ENCODE measurements at regions not wholly inside any gene's neighbourhood (a gene's known extent, or its start where the extent isn't known, plus 50 kb on each side); places are given as distances from the start of the nearest gene placed in this dataset.

DNA sequence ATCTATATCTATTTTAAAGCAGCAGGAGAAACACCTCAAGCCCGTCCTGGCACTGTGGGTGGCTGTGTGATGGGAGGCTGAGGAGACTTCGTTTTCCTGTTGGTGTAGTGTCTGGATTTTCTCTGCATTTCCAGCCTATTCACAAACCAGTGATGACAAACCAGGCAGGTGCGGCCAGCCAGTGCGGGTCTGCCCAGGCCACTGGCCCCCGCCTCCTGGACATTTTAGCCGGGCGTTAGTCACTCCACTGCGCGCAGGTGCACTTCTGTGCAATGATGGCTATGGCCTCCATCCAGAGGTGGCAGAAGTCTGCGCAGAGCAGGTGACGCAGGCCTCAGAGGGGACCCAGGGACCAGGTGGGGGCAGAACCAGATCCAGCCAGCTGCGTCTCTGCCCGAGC lies 64.9 kb upstream of the PITRM1 start:
- WGBS, 2 donors, result 80 to 92% methylated on average over 1 to 2 of the region's 13 CpGs
- DNase-seq, result no peak
- Histone ChIP-seq H3K4me3 (no peak overlapping the region), H3K36me3 (no peaks in the 10 kb centered on the region), H3K9me3 (no peaks in the 10 kb centered on the region), H3K4me1 (peaks cover 3 to 9% (median 5%) of the 10 kb centered on the region in 3 donors), H3K27ac (no peak overlapping the region), H3K27me3 (no peaks in the 10 kb centered on the region)
- intact Hi-C loops (cut with DNase I), result no loop called here
- TF ChIP-seq POLR2A (IDR thresholded peaks at IDR 0.05), result no peak
- TF ChIP-seq, protein P1, sequence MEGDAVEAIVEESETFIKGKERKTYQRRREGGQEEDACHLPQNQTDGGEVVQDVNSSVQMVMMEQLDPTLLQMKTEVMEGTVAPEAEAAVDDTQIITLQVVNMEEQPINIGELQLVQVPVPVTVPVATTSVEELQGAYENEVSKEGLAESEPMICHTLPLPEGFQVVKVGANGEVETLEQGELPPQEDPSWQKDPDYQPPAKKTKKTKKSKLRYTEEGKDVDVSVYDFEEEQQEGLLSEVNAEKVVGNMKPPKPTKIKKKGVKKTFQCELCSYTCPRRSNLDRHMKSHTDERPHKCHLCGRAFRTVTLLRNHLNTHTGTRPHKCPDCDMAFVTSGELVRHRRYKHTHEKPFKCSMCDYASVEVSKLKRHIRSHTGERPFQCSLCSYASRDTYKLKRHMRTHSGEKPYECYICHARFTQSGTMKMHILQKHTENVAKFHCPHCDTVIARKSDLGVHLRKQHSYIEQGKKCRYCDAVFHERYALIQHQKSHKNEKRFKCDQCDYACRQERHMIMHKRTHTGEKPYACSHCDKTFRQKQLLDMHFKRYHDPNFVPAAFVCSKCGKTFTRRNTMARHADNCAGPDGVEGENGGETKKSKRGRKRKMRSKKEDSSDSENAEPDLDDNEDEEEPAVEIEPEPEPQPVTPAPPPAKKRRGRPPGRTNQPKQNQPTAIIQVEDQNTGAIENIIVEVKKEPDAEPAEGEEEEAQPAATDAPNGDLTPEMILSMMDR (IDR thresholded peaks at IDR 0.05), result no peak

DNA sequence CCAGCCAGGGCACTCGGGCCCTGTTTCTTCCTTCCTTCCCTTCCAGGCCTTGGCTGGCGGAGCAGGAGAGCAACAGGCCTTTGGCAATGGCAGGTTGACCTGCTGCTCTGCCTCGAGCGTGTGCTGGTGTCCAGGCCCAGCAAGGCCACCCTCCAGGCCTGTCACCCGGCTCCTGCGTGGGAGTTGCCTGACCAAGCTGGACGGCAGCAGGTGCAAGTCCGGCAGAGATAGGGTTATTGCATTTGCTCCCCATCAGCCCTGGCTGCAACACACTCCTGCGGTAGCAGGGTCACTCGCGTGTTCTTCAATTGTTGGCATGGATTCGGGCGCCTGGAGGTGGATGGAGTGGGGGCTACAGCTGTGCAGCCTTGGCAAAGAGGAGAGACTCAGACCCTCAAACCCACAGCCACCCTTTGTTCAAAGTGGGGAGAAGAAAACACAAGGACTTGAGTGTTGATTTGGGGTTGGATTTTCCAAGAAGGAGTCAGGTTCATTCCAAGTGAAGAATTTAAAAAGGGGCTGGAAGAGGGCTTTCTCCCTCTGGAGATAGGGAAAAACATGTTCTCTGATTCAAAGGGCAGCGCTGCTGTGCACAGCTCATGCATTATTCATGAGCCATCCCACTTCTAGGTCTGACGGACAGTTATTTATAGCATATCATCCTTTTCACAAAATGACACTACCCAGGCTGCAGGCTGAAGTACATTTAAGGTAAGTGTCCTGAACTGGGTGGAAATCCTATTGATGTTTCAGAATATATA lies 64.2 kb upstream of the PITRM1 start:
- no peaks in the 10 kb centered on the region for H3K27me3 ChIP-seq
- no peaks in the 10 kb centered on the region for H3K36me3 ChIP-seq
- H3K27ac ChIP-seq, result no peak overlapping the region
- H3K4me3 ChIP-seq, result no peak overlapping the region
- WGBS, 2 donors, result 82 to 91% methylated on average over 5 to 13 of the region's 15 CpGs
- intact Hi-C loops (cut with DNase I), result no loop called here
- H3K4me1 ChIP-seq, result peaks cover 3 to 9% (median 5%) of the 10 kb centered on the region in 3 donors
- no peak for TF ChIP-seq POLR2A (IDR thresholded peaks at IDR 0.05)
- TF ChIP-seq, protein P1 (IDR thresholded peaks at IDR 0.05), result no peak
- DNase-seq, result no peak
- no peaks in the 10 kb centered on the region for H3K9me3 ChIP-seq

DNA sequence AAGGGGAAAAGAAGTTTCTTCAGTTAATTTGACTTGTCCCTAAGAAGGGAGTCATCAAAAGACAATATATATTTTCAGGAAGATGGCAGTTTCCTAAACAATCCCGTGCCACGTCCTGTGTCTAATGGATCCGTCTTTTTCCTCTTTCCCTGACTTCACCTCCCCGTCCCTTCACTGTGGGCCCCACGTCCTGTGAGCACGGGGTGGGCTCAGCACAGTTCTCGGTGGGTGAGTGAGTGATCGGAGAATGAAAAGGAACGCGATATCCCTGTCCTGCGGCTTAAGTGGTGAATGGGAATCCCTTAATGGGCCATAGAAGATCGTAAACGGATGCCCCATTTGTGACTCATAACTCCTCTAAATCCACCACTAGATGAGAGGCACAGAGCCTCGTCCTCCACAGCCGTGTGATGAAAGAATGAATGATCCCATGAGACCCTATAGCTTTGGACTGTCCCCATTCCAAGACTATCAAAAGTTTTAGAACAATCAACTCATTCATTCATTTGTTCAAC lies 63.5 kb upstream of the PITRM1 start:
- Histone ChIP-seq H3K36me3 (no peaks in the 10 kb centered on the region), H3K27ac (no peak overlapping the region), H3K27me3 (no peaks in the 10 kb centered on the region), H3K4me1 (peaks cover 3 to 9% (median 5%) of the 10 kb centered on the region in 3 donors), H3K9me3 (no peaks in the 10 kb centered on the region), H3K4me3 (no peak overlapping the region)
- WGBS, 2 donors, result 82 to 85% methylated on average over 11 to 15 of the region's 15 CpGs
- intact Hi-C loops (cut with DNase I), result no loop called here
- no peak for TF ChIP-seq POLR2A (IDR thresholded peaks at IDR 0.05)
- no peak for DNase-seq

DNA sequence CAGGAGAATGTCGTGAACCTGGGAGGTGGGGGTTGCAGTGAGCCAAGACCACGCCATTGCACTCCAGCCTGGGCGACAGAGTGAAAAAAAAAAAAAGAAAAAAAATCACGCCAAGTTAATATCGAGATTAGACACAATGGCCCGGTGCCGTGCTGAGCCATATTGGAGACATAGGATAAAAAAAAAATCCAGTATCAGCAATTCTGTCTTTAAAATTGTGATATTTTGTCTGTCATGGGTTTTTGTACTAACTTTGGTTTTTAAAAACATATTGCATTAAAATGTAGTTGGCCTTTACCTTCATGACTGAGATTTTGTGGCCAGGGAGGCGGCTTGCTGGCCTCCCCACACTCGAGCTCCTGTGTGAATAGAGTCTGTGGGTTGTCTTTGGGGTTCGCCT lies 62.8 kb upstream of the PITRM1 start:
- Histone ChIP-seq H3K27me3 (no peaks in the 10 kb centered on the region), H3K4me3 (no peak overlapping the region), H3K27ac (no peak overlapping the region), H3K4me1 (peaks cover 3 to 9% (median 5%) of the 10 kb centered on the region in 3 donors), H3K9me3 (no peaks in the 10 kb centered on the region), H3K36me3 (no peaks in the 10 kb centered on the region)
- TF ChIP-seq, protein P1 (IDR thresholded peaks at IDR 0.05), result no peak
- TF ChIP-seq POLR2A (IDR thresholded peaks at IDR 0.05), result no peak
- 85 to 92% methylated on average over 10 of the region's 10 CpGs for WGBS, 2 donors
- intact Hi-C loops (cut with DNase I), result no loop called here
- no peak for DNase-seq

DNA sequence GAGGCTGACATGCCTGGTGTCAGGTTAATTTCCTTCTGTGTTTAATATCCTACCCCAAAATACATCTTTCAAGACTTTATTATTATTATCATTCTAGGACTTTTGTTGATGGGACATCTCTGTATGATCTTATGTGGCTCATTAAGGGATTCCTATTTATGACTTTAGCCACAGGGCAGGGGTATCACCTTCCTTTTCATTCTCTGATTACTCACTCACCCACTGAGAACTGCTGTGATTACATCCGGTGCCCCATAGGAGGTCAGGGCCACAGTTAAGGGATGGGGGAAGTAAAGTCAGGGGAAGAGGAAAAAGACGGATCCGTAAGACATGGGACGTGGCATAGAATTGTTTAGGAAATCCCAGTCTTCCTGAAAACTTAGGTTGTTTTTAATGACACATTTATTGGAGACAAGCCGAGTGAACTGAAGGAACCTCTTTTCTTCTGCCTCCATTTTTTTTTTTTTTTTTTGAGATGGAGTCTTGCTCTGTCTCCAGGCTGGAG lies 61.0 kb upstream of the PITRM1 start:
- H3K36me3 ChIP-seq, result no peaks in the 10 kb centered on the region
- intact Hi-C loops (cut with DNase I), result no loop called here
- H3K9me3 ChIP-seq, result no peaks in the 10 kb centered on the region
- peaks cover 0 to 16% (median 0%) of the 10 kb centered on the region in 4 donors for H3K27me3 ChIP-seq
- H3K27ac ChIP-seq, result no peak overlapping the region
- no peak for DNase-seq
- H3K4me3 ChIP-seq, result no peak overlapping the region
- whole genome bisulfite sequencing, 2 donors, result 90% methylated on average over 5 of the region's 5 CpGs
- peaks cover 0 to 1% (median under 1%) of the 10 kb centered on the region in 3 donors for H3K4me1 ChIP-seq
- TF ChIP-seq, protein P1 (IDR thresholded peaks at IDR 0.05), result no peak
- TF ChIP-seq POLR2A (IDR thresholded peaks at IDR 0.05), result no peak
